Ishikawa (cell line): ENCODE measurements at regions not wholly inside any gene's neighbourhood (a gene's known extent, or its start where the extent isn't known, plus 50 kb on each side); places are given as distances from the start of the nearest gene placed in this dataset.

Experiments used
- CEBPB ChIP-seq: IDR thresholded peaks from 2 replicates; pipeline ENCODE4 v1.6.1; 2012
- CREB1 ChIP-seq: IDR thresholded peaks from 2 replicates; pipeline ENCODE4 v1.6.1; 2012; ENCODE audit warnings: low read depth
- EGR1 ChIP-seq: IDR thresholded peaks from 2 replicates; pipeline ENCODE4 v1.6.1; 2012
- EP300 ChIP-seq: IDR thresholded peaks from 2 replicates; pipeline ENCODE4 v1.6.1; 2012; ENCODE audit warnings: borderline replicate concordance
- FOXM1 ChIP-seq: IDR thresholded peaks from 2 replicates; pipeline ENCODE4 v1.6.1; 2012; ENCODE audit warnings: low read depth, borderline replicate concordance
- NFIC ChIP-seq: IDR thresholded peaks from 2 replicates; pipeline ENCODE4 v1.6.1; 2012
- RAD21 ChIP-seq: IDR thresholded peaks from 2 replicates; pipeline ENCODE4 v1.6.1; 2012; ENCODE audit warnings: low read depth
- TAF1 ChIP-seq: IDR thresholded peaks from 2 replicates; pipeline ENCODE4 v1.6.1; 2012; ENCODE audit warnings: low read depth, mild to moderate bottlenecking
- TCF12 ChIP-seq: IDR thresholded peaks from 2 replicates; pipeline ENCODE4 v1.6.1; 2012; ENCODE audit warnings: low read depth
- TEAD4 ChIP-seq: IDR thresholded peaks from 2 replicates; pipeline ENCODE4 v1.6.1; 2012
- YY1 ChIP-seq: IDR thresholded peaks from 2 replicates; pipeline ENCODE4 v1.6.1; 2012; ENCODE audit warnings: low read depth
- ZBTB7A ChIP-seq: IDR thresholded peaks from 2 replicates; pipeline ENCODE4 v1.6.1; 2012; ENCODE audit warnings: low read depth
- TF ChIP-seq, protein P1 (sequence below): IDR thresholded peaks from 2 replicates; pipeline ENCODE4 v1.6.1; 2012
- TF ChIP-seq, protein P2 (sequence below): IDR thresholded peaks from 2 replicates; pipeline ENCODE4 v1.6.1; 2012; ENCODE audit warnings: low read depth, mild to moderate bottlenecking
- TF ChIP-seq, protein P3 (sequence below): IDR thresholded peaks from 2 replicates; pipeline ENCODE4 v1.6.1; 2012

DNA sequence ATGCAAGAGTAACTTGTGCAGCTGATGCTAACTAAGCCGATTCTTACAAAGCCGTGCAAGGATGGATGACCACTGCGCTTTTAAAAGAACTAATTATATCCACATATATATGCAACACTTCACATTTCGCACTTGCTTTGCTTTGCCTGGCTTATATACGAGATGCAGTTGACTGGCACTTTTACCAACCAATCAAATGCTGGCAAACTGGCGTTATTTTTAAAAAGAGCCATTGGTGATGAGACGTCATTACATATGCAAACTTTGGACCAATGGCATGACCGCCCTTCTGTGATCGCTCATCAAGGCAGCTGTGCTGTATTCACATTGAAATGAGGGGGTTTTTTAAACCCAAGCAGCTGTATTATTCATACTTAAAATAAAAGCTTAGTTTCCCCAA lies 1147.7 kb upstream of the WWC1 start:
- TF ChIP-seq, protein P1, sequence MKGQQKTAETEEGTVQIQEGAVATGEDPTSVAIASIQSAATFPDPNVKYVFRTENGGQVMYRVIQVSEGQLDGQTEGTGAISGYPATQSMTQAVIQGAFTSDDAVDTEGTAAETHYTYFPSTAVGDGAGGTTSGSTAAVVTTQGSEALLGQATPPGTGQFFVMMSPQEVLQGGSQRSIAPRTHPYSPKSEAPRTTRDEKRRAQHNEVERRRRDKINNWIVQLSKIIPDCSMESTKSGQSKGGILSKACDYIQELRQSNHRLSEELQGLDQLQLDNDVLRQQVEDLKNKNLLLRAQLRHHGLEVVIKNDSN = no peak
- TF ChIP-seq TAF1 = no peak
- TF ChIP-seq NFIC = no peak
- no peak for TF ChIP-seq EP300
- TF ChIP-seq CEBPB = no peak
- TF ChIP-seq, protein P2, sequence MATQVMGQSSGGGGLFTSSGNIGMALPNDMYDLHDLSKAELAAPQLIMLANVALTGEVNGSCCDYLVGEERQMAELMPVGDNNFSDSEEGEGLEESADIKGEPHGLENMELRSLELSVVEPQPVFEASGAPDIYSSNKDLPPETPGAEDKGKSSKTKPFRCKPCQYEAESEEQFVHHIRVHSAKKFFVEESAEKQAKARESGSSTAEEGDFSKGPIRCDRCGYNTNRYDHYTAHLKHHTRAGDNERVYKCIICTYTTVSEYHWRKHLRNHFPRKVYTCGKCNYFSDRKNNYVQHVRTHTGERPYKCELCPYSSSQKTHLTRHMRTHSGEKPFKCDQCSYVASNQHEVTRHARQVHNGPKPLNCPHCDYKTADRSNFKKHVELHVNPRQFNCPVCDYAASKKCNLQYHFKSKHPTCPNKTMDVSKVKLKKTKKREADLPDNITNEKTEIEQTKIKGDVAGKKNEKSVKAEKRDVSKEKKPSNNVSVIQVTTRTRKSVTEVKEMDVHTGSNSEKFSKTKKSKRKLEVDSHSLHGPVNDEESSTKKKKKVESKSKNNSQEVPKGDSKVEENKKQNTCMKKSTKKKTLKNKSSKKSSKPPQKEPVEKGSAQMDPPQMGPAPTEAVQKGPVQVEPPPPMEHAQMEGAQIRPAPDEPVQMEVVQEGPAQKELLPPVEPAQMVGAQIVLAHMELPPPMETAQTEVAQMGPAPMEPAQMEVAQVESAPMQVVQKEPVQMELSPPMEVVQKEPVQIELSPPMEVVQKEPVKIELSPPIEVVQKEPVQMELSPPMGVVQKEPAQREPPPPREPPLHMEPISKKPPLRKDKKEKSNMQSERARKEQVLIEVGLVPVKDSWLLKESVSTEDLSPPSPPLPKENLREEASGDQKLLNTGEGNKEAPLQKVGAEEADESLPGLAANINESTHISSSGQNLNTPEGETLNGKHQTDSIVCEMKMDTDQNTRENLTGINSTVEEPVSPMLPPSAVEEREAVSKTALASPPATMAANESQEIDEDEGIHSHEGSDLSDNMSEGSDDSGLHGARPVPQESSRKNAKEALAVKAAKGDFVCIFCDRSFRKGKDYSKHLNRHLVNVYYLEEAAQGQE = no peak

DNA sequence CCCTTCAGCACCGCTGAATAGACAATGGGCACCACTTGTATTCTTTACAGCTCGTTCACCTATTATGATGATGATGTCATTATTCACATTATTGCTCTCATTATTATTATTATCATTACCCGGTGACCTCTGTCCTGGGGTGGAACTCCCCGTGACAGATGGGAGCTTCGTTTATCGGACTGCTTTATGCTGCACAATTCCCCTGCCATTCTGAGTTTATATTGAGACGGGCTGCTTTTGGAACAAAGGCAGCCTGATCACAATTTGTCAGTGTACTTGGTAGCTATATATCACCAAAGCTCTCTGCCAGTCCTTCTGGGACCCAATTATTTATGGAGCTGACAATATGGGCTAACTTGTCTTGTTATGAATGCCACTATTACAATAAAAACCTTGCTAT lies 1145.6 kb upstream of the WWC1 start:
- TF ChIP-seq CEBPB (no peak), ZBTB7A (no peak), EP300 (no peak), RAD21 (no peak), YY1 (no peak), TEAD4 (no peak), CREB1 (no peak), TCF12 (no peak), NFIC (no peak), TAF1 (no peak), FOXM1 (no peak), EGR1 (no peak)
- TF ChIP-seq, protein P1 = no peak
- TF ChIP-seq, protein P2 = no peak
- TF ChIP-seq, protein P3, sequence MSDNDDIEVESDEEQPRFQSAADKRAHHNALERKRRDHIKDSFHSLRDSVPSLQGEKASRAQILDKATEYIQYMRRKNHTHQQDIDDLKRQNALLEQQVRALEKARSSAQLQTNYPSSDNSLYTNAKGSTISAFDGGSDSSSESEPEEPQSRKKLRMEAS = no peak

DNA sequence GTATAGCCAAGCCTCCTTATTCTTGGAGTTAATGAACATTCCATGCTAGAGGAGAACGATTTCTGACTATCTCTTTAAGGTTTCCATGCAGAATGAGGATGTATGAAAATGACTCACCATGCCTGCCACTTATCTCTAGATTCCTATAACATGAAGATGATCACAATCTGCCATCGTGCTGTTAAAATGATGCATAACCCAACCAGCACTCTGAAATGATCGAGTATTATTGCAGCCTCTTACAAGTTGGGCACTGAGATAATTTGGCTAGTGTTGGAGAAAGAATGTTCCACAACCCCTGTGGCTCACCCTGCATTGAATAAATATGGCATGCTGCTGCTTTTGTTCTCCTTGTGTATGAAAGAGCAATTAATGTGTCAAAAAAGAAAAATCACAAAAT lies 1143.6 kb upstream of the WWC1 start:
- TF ChIP-seq RAD21 (no peak), TEAD4 (no peak), EP300 (no peak), NFIC (no peak)

DNA sequence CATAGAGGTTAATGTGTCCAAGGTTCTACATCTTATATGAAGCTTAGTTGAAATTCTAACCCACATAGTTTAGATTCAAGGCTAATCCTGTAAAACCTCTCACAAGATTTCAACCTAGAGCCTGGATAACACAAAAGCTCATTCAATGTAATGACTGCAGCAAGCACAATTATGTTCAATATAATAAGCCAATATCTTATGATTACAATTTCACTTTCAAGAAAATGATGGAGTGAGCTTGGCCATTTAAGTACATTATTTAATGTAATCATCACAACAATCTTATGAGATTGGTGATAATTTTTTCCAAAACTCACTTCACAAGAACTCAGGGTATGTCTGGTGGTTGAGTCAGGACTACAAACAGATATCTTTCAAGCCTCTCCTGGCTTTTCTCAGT lies 1140.8 kb upstream of the WWC1 start:
- TF ChIP-seq EP300 (no peak), CEBPB (no peak), YY1 (no peak)

DNA sequence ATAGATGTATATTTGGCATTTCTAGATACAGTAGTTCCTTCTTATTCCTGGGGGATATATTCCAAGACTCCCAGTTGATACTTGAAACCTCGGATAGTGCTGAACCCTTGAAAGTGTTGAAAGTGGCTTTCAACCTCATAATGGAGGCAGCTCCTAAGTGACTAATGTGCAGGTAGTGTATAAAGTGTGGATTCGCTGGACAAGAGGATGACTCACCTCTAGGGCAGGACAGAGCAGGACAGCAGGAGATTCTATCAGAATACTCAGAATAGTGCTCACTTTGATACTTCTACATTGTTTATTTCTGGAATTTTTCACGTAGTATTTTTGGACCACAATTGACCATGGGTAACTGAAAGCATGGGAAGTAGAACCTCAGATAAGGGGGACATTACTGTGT lies 1138.9 kb upstream of the WWC1 start:
- TF ChIP-seq CEBPB (no peak), TCF12 (no peak), RAD21 (no peak)
- TF ChIP-seq, protein P3 = no peak

DNA sequence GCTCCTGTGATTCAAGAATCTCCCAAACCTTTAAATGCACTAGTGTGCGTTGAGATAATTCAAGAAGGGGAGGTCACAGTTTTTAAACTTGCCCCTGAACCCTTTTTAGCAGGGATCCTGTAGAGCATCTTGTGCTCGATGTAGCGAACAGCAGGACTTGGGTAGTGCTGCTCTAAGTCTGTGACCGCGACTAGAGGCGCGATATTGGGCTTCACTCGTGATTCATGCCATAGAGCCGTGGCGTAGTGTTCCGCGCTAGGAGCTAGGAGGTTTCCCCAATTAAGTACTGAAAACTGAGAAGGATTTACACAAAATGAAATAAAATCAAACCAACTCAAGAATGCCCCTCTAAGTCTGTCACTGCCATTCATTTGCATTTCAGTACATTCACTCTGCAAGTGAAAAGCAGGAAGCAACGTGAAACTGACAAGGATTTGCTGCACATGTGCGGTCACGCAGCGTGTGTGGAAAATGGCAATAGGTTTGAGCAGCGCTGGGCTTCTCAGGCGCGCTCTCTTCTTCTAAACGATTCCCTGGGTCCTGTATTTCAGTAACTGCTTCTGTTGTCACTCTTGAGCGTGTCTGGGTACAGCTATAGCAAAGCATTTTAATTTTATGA lies 1135.9 kb upstream of the WWC1 start:
- TF ChIP-seq CEBPB = no peak
- TF ChIP-seq TEAD4 = no peak
- TF ChIP-seq YY1 = no peak
- TF ChIP-seq ZBTB7A = no peak
- TF ChIP-seq RAD21 = no peak
- TF ChIP-seq, protein P1 = no peak
- TF ChIP-seq EP300 = no peak
- no peak for TF ChIP-seq TAF1
- no peak for TF ChIP-seq CREB1
- TF ChIP-seq, protein P2 = no peak
- no peak for TF ChIP-seq FOXM1
- TF ChIP-seq TCF12 = no peak
- no peak for TF ChIP-seq NFIC
- TF ChIP-seq, protein P3 = no peak
- TF ChIP-seq EGR1 = no peak
